PC-3 (cell line): ENCODE measurements at regions not wholly inside any gene's neighbourhood (a gene's known extent, or its start where the extent isn't known, plus 50 kb on each side); places are given as distances from the start of the nearest gene placed in this dataset.

ENCODE experiments used
- EZH2 ChIP-seq: fragments of 300-600 bp; sonication (generic); IDR thresholded peaks from one replicate; pipeline ENCODE4 v1.6.1; 2017; ENCODE audit warnings: antibody characterized with exemption, mild to moderate bottlenecking, low read length; ENCODE audit not compliant: unreplicated experiment
- EZH2phosphoT487 ChIP-seq: fragments of 300-600 bp; sonication (generic); IDR thresholded peaks from 2 replicates; pipeline ENCODE4 v1.6.1; 2018; ENCODE audit warnings: mild to moderate bottlenecking, antibody characterized with exemption, low read length, borderline replicate concordance
- TF ChIP-seq, protein P1 (sequence below): fragments of 300-600 bp; sonication (generic); conservative IDR thresholded peaks from 2 replicates; pipeline ENCODE4 v1.5.1; 2017; ENCODE audit warnings: antibody characterized with exemption, low read depth, mild to moderate bottlenecking, low read length

- TF ChIP-seq, protein P1, sequence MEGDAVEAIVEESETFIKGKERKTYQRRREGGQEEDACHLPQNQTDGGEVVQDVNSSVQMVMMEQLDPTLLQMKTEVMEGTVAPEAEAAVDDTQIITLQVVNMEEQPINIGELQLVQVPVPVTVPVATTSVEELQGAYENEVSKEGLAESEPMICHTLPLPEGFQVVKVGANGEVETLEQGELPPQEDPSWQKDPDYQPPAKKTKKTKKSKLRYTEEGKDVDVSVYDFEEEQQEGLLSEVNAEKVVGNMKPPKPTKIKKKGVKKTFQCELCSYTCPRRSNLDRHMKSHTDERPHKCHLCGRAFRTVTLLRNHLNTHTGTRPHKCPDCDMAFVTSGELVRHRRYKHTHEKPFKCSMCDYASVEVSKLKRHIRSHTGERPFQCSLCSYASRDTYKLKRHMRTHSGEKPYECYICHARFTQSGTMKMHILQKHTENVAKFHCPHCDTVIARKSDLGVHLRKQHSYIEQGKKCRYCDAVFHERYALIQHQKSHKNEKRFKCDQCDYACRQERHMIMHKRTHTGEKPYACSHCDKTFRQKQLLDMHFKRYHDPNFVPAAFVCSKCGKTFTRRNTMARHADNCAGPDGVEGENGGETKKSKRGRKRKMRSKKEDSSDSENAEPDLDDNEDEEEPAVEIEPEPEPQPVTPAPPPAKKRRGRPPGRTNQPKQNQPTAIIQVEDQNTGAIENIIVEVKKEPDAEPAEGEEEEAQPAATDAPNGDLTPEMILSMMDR: no peak
- TF ChIP-seq EZH2 (no peak), EZH2phosphoT487 (no peak)
These were observed 246.8 kb downstream of the RAD51AP2 start for GRCh38 chr2:17271416-17271815.
